Cardiac muscle cell (in vitro differentiated cells and primary cell): ENCODE measurements at regions not wholly inside any gene's neighbourhood (a gene's known extent, or its start where the extent isn't known, plus 50 kb on each side); places are given as distances from the start of the nearest gene placed in this dataset.

Experiments used
- DNase-seq, 2 donors: peaks; one replicate each; pipeline versions ENCODE4 v3.0.0 to v3.0.0-alpha.2; 2010 to 2017; ENCODE audit warnings: low read depth in 1 of 2, low spot score in 1 of 2
- H3K27ac ChIP-seq: fragments of 200-600 bp; sonication (generic); 2 replicates; pipeline ENCODE4 v1.5.1; 2016
- H3K27me3 ChIP-seq: fragments of 200-600 bp; sonication (generic); 2 replicates; pipeline ENCODE4 v1.6.0; 2016; ENCODE audit warnings: control low read depth
- H3K36me3 ChIP-seq: fragments of 200-600 bp; sonication (generic); 2 replicates; pipeline ENCODE4 v1.5.1; 2016; ENCODE audit warnings: control low read depth
- H3K4me1 ChIP-seq: fragments of 200-600 bp; sonication (generic); 2 replicates; pipeline ENCODE4 v1.8.1; 2017; ENCODE audit warnings: low read depth, mild to moderate bottlenecking, mixed run types
- H3K4me3 ChIP-seq: fragments of 200-600 bp; sonication (generic); 2 replicates; pipeline ENCODE4 v1.5.1; 2016; ENCODE audit warnings: mild to moderate bottlenecking
- H3K9me3 ChIP-seq: fragments of 200-600 bp; sonication (generic); 2 replicates; pipeline ENCODE4 v1.5.1; 2017; ENCODE audit warnings: low read depth, mild to moderate bottlenecking, control low read depth
- CTCF ChIP-seq: IDR thresholded peaks from 2 replicates; pipeline ENCODE4 v1.5.1; 2012; ENCODE audit warnings: low read depth, mild to moderate bottlenecking, low read length

DNA sequence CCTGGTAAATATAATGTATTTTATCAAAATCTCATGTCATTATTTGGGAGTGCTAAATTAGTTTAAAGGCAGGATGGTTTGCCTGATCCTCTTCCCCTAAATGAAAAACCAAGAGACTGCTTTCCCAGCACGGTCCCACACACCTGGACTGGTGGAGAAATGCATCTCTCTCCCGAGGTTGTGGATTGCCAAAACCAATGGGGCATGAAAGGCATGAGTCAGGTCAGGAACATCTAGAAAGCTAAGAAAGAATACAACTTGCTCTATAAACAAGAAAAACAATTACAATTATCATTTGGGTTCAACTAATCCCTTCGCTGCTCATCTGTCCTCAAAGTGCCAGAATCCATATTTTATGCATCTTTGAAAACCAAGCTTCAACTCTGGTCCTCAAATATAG is 308.3 kb upstream of the IRAK1BP1 start:
- no peak for DNase-seq
- Histone ChIP-seq H3K9me3 (no peaks in the 10 kb centered on the region), H3K27ac (no peak overlapping the region), H3K36me3 (no peaks in the 10 kb centered on the region), H3K4me3 (no peak overlapping the region), H3K27me3 (no peaks in the 10 kb centered on the region), H3K4me1 (no peaks in the 10 kb centered on the region)
- no peak for TF ChIP-seq CTCF

DNA sequence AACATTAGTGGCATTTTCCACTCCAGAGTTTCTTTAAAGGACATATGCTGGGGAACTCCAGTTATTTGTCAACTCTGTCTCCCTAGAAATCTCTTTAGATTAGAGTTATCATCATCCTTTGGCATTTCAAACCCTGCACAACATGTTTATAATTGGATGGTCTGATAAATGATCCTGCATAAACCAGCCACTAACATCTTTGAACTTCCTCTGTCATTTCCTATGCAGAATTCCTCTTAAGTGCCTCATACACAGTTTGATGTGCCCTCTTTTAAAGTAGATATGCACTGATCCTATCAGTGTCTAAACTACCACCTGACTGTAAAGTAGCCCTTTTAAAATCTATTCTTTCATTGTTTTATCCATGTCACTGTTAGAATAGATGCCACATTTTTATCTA is 306.3 kb upstream of the IRAK1BP1 start:
- no peaks in the 10 kb centered on the region for H3K9me3 ChIP-seq
- no peaks in the 10 kb centered on the region for H3K36me3 ChIP-seq
- no peak overlapping the region for H3K4me3 ChIP-seq
- peak in 1 of 2 donors; percentile 0 for DNase-seq
- H3K27me3 ChIP-seq = no peaks in the 10 kb centered on the region
- no peaks in the 10 kb centered on the region for H3K4me1 ChIP-seq
- no peak for TF ChIP-seq CTCF
- H3K27ac ChIP-seq = no peak overlapping the region

DNA sequence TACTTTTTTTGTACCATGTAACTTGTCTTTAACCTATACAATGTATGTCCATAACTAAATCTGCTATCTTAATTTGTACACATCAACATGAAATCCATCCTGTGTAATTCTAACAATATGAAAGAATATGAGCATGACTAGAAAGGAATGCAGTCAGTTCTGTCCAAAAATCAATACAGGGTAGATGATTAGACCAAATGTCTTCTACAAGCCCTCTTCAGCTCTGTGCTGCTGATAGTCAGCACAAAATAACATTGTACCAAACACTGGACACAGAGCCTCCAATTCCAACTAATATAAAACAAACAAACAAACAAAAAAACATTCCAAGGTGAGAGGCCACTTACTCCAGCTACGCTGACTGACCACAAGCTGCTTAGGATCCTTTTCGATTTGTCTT is 301.4 kb upstream of the IRAK1BP1 start:
- no peaks in the 10 kb centered on the region for H3K4me1 ChIP-seq
- H3K27me3 ChIP-seq = no peaks in the 10 kb centered on the region
- no peaks in the 10 kb centered on the region for H3K9me3 ChIP-seq
- no peak overlapping the region for H3K27ac ChIP-seq
- TF ChIP-seq CTCF = no peak
- H3K4me3 ChIP-seq = no peak overlapping the region
- DNase-seq = no peak
- H3K36me3 ChIP-seq = no peaks in the 10 kb centered on the region

DNA sequence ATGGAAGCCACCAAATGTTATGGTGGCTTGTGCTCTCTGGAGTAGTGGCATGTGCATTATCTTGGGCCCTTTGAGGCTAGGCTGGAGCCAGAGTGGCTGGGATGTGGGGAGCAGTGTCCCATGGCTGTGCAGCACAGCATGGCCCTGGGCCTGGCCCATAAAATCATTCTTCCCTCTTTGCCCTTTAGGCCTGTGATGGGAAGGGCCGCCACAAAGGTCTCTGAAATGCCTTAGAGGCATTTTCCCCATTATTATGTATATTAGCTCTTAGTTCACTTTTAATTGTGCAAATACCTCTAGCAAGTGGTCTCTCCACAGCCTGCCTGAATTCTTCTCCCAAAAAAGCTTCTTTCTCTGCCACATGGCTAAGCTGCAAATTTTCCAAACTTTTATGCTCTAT is 297.3 kb upstream of the IRAK1BP1 start:
- no peaks in the 10 kb centered on the region for H3K27me3 ChIP-seq
- DNase-seq = no peak
- no peak for TF ChIP-seq CTCF
- H3K27ac ChIP-seq = no peak overlapping the region
- no peaks in the 10 kb centered on the region for H3K9me3 ChIP-seq
- H3K4me3 ChIP-seq = no peak overlapping the region
- H3K36me3 ChIP-seq = no peaks in the 10 kb centered on the region
- no peaks in the 10 kb centered on the region for H3K4me1 ChIP-seq

DNA sequence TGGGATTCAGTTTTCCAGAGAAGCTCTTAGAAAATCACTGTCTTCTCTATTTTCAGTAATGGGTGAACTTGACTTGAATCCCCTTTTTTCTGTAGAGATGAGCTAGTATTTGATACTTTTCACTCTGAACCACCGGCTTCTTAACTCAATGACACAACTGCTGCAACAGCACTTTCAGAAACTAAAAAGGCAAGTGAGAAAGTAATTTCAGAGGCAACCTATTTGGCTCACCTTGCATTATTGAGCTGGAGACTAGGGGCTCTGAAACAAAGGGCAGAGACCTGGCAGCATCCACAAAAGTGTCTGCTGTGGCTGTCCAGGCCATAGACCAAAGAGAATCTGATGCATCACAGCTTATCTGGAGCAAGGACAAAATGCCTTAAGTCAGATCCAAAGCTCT is 289.8 kb upstream of the IRAK1BP1 start:
- DNase-seq = no peak
- no peak for TF ChIP-seq CTCF
- no peak overlapping the region for H3K27ac ChIP-seq

DNA sequence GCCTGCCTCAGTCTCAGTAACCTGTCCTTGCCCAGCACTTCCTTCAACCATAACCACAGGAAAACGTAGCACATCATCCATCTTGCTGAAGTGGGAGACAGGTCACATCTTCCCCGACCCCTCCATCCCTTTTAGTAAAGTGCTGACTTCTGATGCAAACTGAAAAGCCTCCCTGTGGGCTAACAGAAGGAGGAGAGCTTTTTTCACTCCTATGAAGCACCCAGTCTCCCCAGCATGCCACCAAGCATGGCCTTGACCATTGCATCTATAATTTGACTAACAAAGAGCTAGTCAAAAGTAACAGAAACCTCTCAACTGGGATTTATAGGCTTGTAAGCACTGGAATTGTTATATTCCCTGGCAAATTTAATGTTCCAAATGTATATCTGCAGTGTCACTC is 288.9 kb upstream of the IRAK1BP1 start:
- DNase-seq = no peak
- TF ChIP-seq CTCF = no peak

More for the DNA sequence above, 289.8 kb upstream of the IRAK1BP1 start:
- Histone ChIP-seq H3K9me3 (no peaks in the 10 kb centered on the region), H3K27me3 (no peaks in the 10 kb centered on the region), H3K4me1 (no peaks in the 10 kb centered on the region), H3K4me3 (no peak overlapping the region), H3K36me3 (no peaks in the 10 kb centered on the region)

More for the DNA sequence above, 288.9 kb upstream of the IRAK1BP1 start:
- Histone ChIP-seq H3K27me3 (no peaks in the 10 kb centered on the region), H3K4me3 (no peak overlapping the region), H3K36me3 (no peaks in the 10 kb centered on the region), H3K27ac (no peak overlapping the region), H3K9me3 (no peaks in the 10 kb centered on the region), H3K4me1 (no peaks in the 10 kb centered on the region)
